A549 (cell line): ENCODE measurements at regions not wholly inside any gene's neighbourhood (a gene's known extent, or its start where the extent isn't known, plus 50 kb on each side); places are given as distances from the start of the nearest gene placed in this dataset.

Source experiments
- CHD2 ChIP-seq: fragments of 150-350 bp; IDR thresholded peaks from 2 replicates; pipeline ENCODE4 v1.6.1; 2014; ENCODE audit warnings: low read length; ENCODE audit not compliant: partially characterized antibody
- CTCF ChIP-seq: fragments of >200 bp; sonication (Bioruptor Twin); formaldehyde crosslinking; IDR thresholded peaks from 3 replicates; pipeline ENCODE4 v1.5.1; 2016
- HEYL ChIP-seq: fragments of 250-450 bp; sonication (Bioruptor Pico); IDR thresholded peaks from 2 replicates; pipeline ENCODE4 v1.8.0; 2021; ENCODE audit warnings: mild to moderate bottlenecking, moderate library complexity
- MAX ChIP-seq: IDR thresholded peaks from 2 replicates; pipeline ENCODE4 v1.6.1; 2012
- NFE2L2 ChIP-seq: fragments of 150-350 bp; conservative IDR thresholded peaks from 2 replicates; pipeline ENCODE4 v1.6.1; 2014; ENCODE audit warnings: low read length
- REST ChIP-seq: fragments of 200-600 bp; sonication (generic); IDR thresholded peaks from 2 replicates; pipeline ENCODE4 v1.6.1; 2016; ENCODE audit warnings: antibody characterized with exemption, mild to moderate bottlenecking, moderate library complexity
- SREBF2 ChIP-seq: fragments of 450-650 bp; IDR thresholded peaks from 2 replicates; pipeline ENCODE4 v1.6.1; 2014; ENCODE audit warnings: mild to moderate bottlenecking, moderate library complexity
- TFCP2L1 ChIP-seq: fragments of 250-450 bp; sonication (Bioruptor Pico); IDR thresholded peaks from 2 replicates; pipeline ENCODE4 v1.5.0; 2021; ENCODE audit warnings: mild to moderate bottlenecking
- ZSCAN20 ChIP-seq: fragments of 250-450 bp; sonication (Bioruptor Pico); IDR thresholded peaks from 2 replicates; pipeline ENCODE4 v1.8.0; 2022; ENCODE audit warnings: mild to moderate bottlenecking, moderate library complexity
- TF ChIP-seq, protein P1 (sequence below): fragments of 450-650 bp; IDR thresholded peaks from 2 replicates; pipeline ENCODE4 v1.6.1; 2014; ENCODE audit warnings: antibody characterized with exemption

GRCh38 chr2:88252646-88253045 lies 82.5 kb downstream of the THNSL2 start:
- TF ChIP-seq MAX (no peak), REST (no peak), HEYL (CRISPR knock-in tag) (no peak), NFE2L2 (no peak), SREBF2 (no peak), ZSCAN20 (CRISPR knock-in tag) (no peak), CTCF (no peak), CHD2 (no peak), TFCP2L1 (CRISPR knock-in tag) (no peak)
- TF ChIP-seq, protein P1, sequence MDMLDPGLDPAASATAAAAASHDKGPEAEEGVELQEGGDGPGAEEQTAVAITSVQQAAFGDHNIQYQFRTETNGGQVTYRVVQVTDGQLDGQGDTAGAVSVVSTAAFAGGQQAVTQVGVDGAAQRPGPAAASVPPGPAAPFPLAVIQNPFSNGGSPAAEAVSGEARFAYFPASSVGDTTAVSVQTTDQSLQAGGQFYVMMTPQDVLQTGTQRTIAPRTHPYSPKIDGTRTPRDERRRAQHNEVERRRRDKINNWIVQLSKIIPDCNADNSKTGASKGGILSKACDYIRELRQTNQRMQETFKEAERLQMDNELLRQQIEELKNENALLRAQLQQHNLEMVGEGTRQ, result no peak
